ENCODE measurements at regions not wholly inside any gene's neighbourhood (a gene's known extent, or its start where the extent isn't known, plus 50 kb on each side); places are given as distances from the start of the nearest gene placed in this dataset.
"Not testable (repeated sequence)": the region's sequence is repeated elsewhere in the genome, so short reads cannot be mapped to it uniquely, and the experiment has no call there.

GRCh38 chr12:115297445-115297844 lies 613.5 kb upstream of the TBX3 start:
- no peaks in the 10 kb centered on the region for H3K27me3 ChIP-seq (replicated peaks; ENCODE audit: insufficient read depth)
- no peak for ATAC-seq (ENCODE audit: insufficient number of reproducible peaks, low FRiP score, low read depth)

DNA sequence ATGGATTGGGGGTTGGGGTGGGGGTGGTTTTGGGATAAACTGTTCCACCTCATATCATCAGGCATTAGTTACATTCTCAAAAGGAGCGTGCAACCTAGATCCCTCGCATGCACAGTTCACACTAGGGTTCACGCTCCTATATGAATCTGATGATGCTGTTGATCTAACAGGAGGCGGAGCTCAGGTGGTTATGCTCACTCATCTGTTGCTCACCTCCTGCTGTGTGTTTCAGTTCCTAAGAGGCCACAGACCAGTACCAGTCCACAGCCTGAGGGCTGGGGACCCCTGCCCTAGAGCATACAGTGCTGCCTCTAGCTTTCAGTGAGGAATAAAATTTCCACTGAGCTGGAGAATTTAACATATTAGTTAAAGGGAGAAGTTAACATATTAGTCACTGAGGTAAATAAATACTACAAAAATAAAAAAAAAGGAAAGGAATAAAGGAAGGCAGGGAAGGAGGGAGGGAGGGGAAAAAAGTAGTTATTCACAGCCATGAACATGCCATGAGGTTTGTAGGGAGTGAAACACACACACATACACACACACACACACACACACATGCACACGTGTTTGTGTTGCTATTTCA lies 612.7 kb upstream of the TBX3 start:
- TF ChIP-seq, protein P1, sequence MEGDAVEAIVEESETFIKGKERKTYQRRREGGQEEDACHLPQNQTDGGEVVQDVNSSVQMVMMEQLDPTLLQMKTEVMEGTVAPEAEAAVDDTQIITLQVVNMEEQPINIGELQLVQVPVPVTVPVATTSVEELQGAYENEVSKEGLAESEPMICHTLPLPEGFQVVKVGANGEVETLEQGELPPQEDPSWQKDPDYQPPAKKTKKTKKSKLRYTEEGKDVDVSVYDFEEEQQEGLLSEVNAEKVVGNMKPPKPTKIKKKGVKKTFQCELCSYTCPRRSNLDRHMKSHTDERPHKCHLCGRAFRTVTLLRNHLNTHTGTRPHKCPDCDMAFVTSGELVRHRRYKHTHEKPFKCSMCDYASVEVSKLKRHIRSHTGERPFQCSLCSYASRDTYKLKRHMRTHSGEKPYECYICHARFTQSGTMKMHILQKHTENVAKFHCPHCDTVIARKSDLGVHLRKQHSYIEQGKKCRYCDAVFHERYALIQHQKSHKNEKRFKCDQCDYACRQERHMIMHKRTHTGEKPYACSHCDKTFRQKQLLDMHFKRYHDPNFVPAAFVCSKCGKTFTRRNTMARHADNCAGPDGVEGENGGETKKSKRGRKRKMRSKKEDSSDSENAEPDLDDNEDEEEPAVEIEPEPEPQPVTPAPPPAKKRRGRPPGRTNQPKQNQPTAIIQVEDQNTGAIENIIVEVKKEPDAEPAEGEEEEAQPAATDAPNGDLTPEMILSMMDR (IDR thresholded peaks at IDR 0.05): no peak
- H3K27me3 ChIP-seq (replicated peaks; ENCODE audit: insufficient read depth): no peaks in the 10 kb centered on the region
- no peaks in the 10 kb centered on the region for H3K9me3 ChIP-seq
- no peak overlapping the region for H3K4me3 ChIP-seq
- DNase-seq (ENCODE audit: low spot score): no peak
- peaks cover 0 to 12% of the 10 kb centered on the region in 2 donors for H3K4me1 ChIP-seq (ENCODE audit: control insufficient read depth in 1 of 2, low read depth in 2 of 2)
- no peaks in the 10 kb centered on the region for H3K36me3 ChIP-seq
- ATAC-seq (ENCODE audit: insufficient number of reproducible peaks, low FRiP score, low read depth): no peak
- no peak overlapping the region for H3K27ac ChIP-seq

More at GRCh38 chr12:115297445-115297844, 613.5 kb upstream of the TBX3 start:
- H3K9me3 ChIP-seq: no peaks in the 10 kb centered on the region
- TF ChIP-seq, protein P1 (IDR thresholded peaks at IDR 0.05): no peak
- DNase-seq (ENCODE audit: low spot score): no peak
- no peaks in the 10 kb centered on the region for H3K36me3 ChIP-seq
- no peak overlapping the region for H3K4me3 ChIP-seq
- peaks cover 0 to 12% of the 10 kb centered on the region in 2 donors for H3K4me1 ChIP-seq (ENCODE audit: control insufficient read depth in 1 of 2, low read depth in 2 of 2)
- no peak overlapping the region for H3K27ac ChIP-seq

DNA sequence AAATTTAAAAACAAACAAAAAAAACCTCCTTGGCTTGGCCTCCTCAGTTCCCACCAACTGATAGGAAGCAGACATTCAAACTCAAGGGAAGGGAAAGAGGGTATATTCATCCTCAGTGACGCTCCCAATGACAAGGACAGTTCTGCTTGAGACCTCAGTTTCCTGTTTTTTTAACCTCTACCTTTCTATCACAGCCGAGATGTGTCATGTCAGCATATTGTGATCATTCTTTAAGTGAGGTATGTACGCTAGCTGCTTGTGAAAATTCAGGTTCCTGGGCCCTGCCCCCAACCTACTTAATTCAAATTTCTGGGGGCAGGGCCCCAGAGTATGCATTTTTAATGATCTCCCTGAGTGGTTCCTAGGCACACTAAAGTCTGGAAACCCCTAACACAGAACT lies 611.9 kb upstream of the TBX3 start:
- Histone ChIP-seq H3K36me3 (no peaks in the 10 kb centered on the region), H3K4me1 (ENCODE audit: control insufficient read depth in 1 of 2, low read depth in 2 of 2) (peaks cover 0 to 12% of the 10 kb centered on the region in 2 donors), H3K9me3 (no peaks in the 10 kb centered on the region), H3K4me3 (no peak overlapping the region), H3K27me3 (replicated peaks; ENCODE audit: insufficient read depth) (no peaks in the 10 kb centered on the region), H3K27ac (no peak overlapping the region)
- ATAC-seq (ENCODE audit: insufficient number of reproducible peaks, low FRiP score, low read depth) (no peak), DNase-seq (ENCODE audit: low spot score) (no peak)
- TF ChIP-seq, protein P1 (IDR thresholded peaks at IDR 0.05): no peak

GRCh38 chr12:115294453-115295133 lies 610.6 kb upstream of the TBX3 start:
- no peak overlapping the region for H3K27ac ChIP-seq
- no peaks in the 10 kb centered on the region for H3K36me3 ChIP-seq
- DNase-seq (ENCODE audit: low spot score) (no peak), ATAC-seq (ENCODE audit: insufficient number of reproducible peaks, low FRiP score, low read depth) (no peak)
- no peaks in the 10 kb centered on the region for H3K9me3 ChIP-seq
- H3K4me1 ChIP-seq (ENCODE audit: control insufficient read depth in 1 of 2, low read depth in 2 of 2): peaks cover 0 to 12% of the 10 kb centered on the region in 2 donors
- TF ChIP-seq, protein P1 (IDR thresholded peaks at IDR 0.05): no peak
- no peak overlapping the region for H3K4me3 ChIP-seq
- no peaks in the 10 kb centered on the region for H3K27me3 ChIP-seq (replicated peaks; ENCODE audit: insufficient read depth)

GRCh38 chr12:115285429-115285828 lies 601.5 kb upstream of the TBX3 start:
- H3K36me3 ChIP-seq; H3K4me1 ChIP-seq (ENCODE audit: control insufficient read depth in 1 of 2, low read depth in 2 of 2); H3K4me3 ChIP-seq; H3K27ac ChIP-seq; H3K9me3 ChIP-seq; DNase-seq (ENCODE audit: low spot score); H3K27me3 ChIP-seq (replicated peaks; ENCODE audit: insufficient read depth); ATAC-seq (ENCODE audit: insufficient number of reproducible peaks, low FRiP score, low read depth): not testable (repeated sequence)

All from thoracic aorta (tissue), 2 donors.